ENCODE measurements at regions not wholly inside any gene's neighbourhood (a gene's known extent, or its start where the extent isn't known, plus 50 kb on each side); places are given as distances from the start of the nearest gene placed in this dataset.

DNA sequence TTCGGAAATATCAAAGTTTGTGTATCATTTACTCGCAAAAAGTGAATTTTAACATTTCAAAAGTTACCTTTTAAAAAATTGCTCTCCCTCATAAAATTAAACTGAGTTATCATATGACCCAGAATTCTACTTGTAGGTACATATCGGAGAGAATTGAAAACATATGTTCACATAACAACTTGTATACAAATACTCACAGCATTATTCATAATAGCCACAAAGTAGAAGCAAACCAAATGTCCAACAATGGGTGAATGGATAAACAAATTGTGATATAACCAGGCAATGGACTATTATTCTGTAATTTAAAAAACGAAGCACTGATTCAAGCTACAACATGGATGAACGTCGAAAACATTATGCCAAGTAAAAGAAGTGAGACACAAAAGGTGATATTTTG is 412.0 kb upstream of the TCF4 start:
- 82 to 83% (median 82%) methylated on average over 6 of the region's 6 CpGs for WGBS, 4 donors
- Histone ChIP-seq H3K27ac (no peak overlapping the region), H3K27me3 (no peaks in the 10 kb centered on the region), H3K4me1 (replicated peaks in 1 of 2) (no peaks in the 10 kb centered on the region), H3K9me3 (replicated peaks in 1 of 3) (no peaks in the 10 kb centered on the region), H3K36me3 (replicated peaks in 1 of 2) (no peaks in the 10 kb centered on the region), H3K4me3 (no peak overlapping the region)
- TF ChIP-seq POLR2A (IDR thresholded peaks at IDR 0.05): no peak
- TF ChIP-seq, protein P1, sequence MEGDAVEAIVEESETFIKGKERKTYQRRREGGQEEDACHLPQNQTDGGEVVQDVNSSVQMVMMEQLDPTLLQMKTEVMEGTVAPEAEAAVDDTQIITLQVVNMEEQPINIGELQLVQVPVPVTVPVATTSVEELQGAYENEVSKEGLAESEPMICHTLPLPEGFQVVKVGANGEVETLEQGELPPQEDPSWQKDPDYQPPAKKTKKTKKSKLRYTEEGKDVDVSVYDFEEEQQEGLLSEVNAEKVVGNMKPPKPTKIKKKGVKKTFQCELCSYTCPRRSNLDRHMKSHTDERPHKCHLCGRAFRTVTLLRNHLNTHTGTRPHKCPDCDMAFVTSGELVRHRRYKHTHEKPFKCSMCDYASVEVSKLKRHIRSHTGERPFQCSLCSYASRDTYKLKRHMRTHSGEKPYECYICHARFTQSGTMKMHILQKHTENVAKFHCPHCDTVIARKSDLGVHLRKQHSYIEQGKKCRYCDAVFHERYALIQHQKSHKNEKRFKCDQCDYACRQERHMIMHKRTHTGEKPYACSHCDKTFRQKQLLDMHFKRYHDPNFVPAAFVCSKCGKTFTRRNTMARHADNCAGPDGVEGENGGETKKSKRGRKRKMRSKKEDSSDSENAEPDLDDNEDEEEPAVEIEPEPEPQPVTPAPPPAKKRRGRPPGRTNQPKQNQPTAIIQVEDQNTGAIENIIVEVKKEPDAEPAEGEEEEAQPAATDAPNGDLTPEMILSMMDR (IDR thresholded peaks at IDR 0.05): no peak
- no peak for DNase-seq
- intact Hi-C loops (cut with DNase I): no loop called here

DNA sequence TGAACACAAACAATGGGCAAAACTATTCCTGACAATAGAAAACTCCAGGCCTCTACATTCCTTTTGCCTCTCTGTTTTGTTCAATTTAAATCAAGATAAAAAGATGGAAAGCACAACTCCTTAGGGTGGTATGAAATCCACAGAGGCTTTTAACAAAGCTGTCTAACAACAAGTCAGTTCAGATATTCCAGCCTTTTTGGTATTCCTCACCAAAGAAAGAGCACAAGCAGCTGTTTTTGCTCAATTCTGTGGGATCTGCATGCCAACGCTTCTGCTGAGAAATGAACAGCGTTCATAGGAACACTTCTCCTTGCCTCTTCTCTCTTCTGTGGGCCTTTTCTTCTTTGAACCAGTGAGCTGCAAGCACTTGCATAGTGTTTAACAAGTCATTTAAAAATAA is 411.6 kb upstream of the TCF4 start:
- DNase-seq: no peak
- Histone ChIP-seq H3K36me3 (replicated peaks in 1 of 2) (no peaks in the 10 kb centered on the region), H3K27ac (no peak overlapping the region), H3K9me3 (replicated peaks in 1 of 3) (no peaks in the 10 kb centered on the region), H3K27me3 (no peaks in the 10 kb centered on the region), H3K4me1 (replicated peaks in 1 of 2) (no peaks in the 10 kb centered on the region), H3K4me3 (no peak overlapping the region)
- TF ChIP-seq, protein P1 (IDR thresholded peaks at IDR 0.05): no peak
- TF ChIP-seq POLR2A (IDR thresholded peaks at IDR 0.05): no peak
- intact Hi-C loops (cut with DNase I): no loop called here
- WGBS, 4 donors: 66 to 83% (median 79%) methylated on average over 2 of the region's 2 CpGs

DNA sequence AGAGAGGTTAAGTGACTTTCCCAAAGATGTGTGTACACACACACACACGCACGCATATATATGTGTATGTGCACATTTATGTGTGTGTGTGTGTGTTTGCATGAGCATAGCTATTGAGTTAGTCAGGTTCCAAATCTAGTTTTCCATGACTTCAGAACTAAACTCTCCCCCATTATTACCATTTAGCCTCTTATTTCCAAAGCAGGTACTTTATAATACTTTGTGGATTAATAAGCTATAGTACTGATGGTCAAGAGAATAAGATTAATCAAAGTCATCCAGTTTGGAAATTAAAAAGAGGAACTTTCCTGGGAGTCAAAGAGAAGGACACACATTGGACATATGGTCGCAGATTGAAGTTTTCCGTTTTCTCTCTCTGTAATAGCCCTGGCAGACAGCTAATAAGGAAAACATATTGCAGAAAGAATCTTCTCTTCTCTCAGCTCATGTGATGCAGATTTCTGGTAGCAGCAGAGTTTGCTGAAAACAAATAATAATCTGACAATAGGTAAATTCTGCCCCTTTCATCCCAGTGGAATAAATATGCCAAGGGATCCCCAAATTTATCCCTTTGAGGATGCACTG is 410.9 kb upstream of the TCF4 start:
- H3K4me3 ChIP-seq: no peak overlapping the region
- intact Hi-C loops (cut with DNase I): no loop called here
- TF ChIP-seq, protein P1 (IDR thresholded peaks at IDR 0.05): no peak
- no peak for TF ChIP-seq POLR2A (IDR thresholded peaks at IDR 0.05)
- H3K27me3 ChIP-seq: no peaks in the 10 kb centered on the region
- DNase-seq: no peak
- no peaks in the 10 kb centered on the region for H3K36me3 ChIP-seq (replicated peaks in 1 of 2)
- H3K9me3 ChIP-seq (replicated peaks in 1 of 3): no peaks in the 10 kb centered on the region
- no peak overlapping the region for H3K27ac ChIP-seq
- H3K4me1 ChIP-seq (replicated peaks in 1 of 2): no peaks in the 10 kb centered on the region
- 83 to 89% (median 85%) methylated on average over 4 of the region's 4 CpGs for WGBS, 4 donors

DNA sequence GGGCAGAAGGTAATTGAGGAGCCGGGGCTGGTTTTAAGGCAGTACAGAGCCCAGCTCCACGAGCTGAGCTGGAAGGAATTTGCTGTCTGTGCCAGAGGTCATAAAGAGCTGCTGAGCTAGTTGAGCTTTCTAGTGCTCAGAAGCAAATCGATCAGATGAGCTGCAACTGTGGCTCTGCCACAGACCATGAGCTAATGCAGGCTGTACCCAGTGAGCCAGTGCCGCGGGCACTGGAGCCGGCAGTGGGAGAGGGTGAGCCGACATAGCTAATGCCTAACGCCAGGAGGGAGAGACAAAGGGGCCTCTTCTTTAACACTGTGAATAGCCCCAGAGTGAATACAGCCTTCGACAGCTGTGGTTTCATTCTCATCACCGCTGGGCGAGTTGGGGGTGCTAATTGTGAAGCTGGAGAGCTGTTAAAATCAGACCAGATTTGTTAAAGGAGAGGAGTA is 410.1 kb upstream of the TCF4 start:
- peak in 1 of 7 donors; percentile 57 for DNase-seq
- H3K4me3 ChIP-seq: no peak overlapping the region
- intact Hi-C loops (cut with DNase I): no loop called here
- no peaks in the 10 kb centered on the region for H3K36me3 ChIP-seq (replicated peaks in 1 of 2)
- H3K27me3 ChIP-seq: no peaks in the 10 kb centered on the region
- H3K9me3 ChIP-seq (replicated peaks in 1 of 3): no peaks in the 10 kb centered on the region
- whole genome bisulfite sequencing, 4 donors: 42 to 52% (median 46%) methylated on average over 7 to 11 of the region's 11 CpGs
- no peaks in the 10 kb centered on the region for H3K4me1 ChIP-seq (replicated peaks in 1 of 2)
- no peak for TF ChIP-seq POLR2A (IDR thresholded peaks at IDR 0.05)
- TF ChIP-seq, protein P1 (IDR thresholded peaks at IDR 0.05): no peak
- H3K27ac ChIP-seq: peak overlapping the region in 1 of 5 donors; percentile 8
